SHP77 (cell line): ENCODE measurements at regions not wholly inside any gene's neighbourhood (a gene's known extent, or its start where the extent isn't known, plus 50 kb on each side); places are given as distances from the start of the nearest gene placed in this dataset.
"Not testable (repeated sequence)": the region's sequence is repeated elsewhere in the genome, so short reads cannot be mapped to it uniquely, and the experiment has no call there.

ENCODE experiments used
- DNase-seq, 2 experiments: peaks; one replicate each; lab custom pipeline; 2025; lab: John Stamatoyannopoulos, UW

DNA sequence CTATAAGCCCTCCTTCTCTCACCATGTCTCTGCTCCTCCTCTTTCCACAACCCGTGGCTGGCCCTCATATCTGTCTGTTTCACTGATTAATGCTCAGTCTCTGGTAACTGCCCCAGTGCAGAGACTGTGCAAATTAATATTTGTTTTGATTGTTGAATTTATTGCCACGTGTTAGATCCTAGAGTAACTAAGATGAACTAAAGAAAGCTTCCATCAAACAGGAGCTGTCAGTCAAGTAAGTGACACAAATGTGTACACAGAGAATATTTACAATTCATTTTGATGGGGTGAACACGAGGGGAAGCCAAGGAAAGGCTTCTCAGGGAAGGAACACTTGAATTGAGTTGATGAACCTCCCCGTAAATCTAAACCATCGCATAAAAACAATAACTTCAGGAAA, 182.5 kb downstream of the BAMBI start:
- DNase-seq: no peak

DNA sequence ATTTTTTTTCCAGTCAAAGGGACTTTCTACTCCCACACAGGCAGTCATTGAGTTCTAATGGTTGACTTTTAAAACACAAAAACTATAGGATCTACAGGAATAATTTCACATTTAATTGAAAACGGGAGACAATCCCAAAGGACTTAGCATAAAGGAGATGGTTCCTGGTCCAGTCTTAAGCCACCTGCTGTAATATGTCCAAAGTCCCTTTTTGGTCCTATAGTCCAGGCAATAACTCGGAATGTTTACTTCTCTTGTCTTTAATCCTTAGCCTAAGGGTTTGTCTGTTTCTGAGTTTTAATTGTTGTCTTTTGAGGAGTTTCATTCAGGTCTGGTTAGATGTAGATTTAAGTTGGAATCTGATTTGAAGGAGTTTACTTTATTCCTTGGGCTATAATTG, 184.9 kb downstream of the BAMBI start:
- DNase-seq: no peak

DNA sequence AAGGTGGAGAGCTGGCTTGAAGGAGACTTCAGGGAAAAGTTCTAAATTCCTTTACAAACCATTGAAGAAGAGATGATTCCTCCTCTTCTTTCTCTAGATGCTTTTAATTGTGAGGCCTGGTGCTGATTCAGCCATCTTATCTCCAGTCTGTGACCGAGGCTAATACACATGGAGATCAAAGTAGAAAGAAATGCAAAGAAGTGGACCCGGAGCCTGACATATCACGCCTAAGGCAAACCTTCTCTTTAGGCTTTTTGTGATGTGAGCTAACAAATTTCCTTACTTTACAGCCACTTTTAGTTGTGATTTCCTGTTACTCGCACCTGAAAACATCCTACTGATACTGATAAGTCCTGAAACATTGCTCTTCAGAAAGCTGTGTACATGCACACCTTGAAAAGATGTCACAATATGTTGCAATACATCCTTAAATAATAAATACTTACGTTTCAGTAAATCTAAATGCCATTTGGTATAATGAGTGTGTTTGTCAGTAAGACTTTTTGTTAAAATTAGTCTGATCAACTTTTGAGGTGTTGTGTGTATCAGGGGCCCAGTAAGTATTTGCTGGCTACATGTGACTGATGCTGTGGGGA, 192.4 kb downstream of the BAMBI start:
- DNase-seq: no peak

DNA sequence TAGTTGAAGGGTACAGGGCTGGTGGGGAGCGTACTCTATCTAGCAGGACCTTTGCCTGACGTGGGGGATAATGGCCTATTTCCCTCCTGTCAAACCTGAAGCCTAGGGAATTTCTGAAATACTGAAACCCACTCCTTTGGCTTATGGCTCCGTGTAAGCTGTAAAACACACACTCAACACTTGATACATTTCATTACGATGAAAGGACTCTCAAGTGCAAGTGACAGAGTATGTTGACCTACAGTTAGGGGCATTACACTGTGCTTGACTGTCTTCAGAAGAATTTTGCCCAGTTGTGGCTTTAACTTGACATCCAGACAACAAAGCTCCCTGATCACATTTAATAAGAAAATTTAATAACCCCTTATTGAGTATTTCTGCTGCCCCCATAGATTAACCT, 194.3 kb downstream of the BAMBI start:
- no peak for DNase-seq

DNA sequence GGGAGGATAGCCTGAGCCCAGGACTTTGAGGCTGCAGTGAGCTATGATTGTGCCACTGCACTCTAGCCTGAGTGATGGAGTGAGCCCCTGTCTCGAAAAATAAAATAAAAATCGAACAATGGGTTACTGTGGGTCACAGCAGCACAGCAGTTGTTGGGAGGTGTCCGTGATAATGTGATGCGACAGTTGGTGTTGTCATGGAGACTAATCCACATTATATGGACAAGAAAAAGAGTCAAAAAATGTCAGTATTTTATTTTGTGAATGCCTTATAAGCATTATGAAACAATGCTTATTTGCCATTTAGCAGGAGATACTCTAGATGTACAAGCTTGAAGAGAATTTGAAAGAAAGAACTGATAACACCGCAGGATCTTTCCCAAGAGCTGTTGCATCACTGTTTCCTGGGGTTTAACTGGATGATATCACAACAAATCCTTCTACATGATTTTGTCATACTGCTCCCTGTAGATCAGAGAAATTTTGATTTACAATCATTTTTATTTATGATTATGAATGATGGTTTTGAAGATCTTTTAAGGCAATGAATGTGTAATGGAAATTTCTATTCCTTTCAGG, 195.4 kb downstream of the BAMBI start:
- DNase-seq: no peak

DNA sequence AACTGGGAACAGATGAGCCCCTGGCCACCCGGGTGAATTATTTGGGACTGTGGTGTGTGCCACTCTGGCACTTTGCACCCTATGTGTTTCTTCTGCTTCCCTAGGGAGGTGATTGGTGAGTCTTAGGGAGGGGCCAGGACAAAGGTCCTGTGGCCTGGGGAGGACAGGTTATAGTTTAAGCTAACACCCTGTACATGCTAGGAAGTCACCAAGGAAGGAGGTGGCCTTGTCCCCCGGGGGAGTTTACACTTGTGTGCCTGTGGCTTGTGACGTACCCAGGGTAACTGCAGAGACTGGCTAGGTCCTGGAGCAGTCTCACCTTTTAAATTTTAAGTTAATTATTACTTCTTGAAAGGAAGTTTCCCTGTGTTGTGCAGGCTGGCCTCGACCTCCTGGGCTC, 196.2 kb downstream of the BAMBI start:
- no peak for DNase-seq

DNA sequence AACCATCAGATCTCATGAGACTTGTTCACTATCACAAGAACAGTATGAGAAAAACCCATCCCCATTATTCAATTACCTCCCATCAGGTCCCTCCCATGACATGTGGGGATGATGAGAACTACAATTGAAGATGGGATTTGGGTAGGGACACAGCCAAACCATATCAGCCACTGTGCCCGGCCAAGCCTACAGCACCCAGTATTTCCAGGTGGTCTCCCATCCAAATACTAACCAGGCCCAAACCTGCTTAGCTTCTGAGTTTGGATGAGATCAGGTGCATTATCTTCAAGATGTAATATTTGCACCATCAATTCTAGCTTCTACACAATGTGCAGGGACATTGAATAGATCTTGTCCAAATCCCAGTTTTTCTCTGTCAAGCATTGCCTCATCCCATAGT, 196.9 kb downstream of the BAMBI start:
- no peak for DNase-seq

DNA sequence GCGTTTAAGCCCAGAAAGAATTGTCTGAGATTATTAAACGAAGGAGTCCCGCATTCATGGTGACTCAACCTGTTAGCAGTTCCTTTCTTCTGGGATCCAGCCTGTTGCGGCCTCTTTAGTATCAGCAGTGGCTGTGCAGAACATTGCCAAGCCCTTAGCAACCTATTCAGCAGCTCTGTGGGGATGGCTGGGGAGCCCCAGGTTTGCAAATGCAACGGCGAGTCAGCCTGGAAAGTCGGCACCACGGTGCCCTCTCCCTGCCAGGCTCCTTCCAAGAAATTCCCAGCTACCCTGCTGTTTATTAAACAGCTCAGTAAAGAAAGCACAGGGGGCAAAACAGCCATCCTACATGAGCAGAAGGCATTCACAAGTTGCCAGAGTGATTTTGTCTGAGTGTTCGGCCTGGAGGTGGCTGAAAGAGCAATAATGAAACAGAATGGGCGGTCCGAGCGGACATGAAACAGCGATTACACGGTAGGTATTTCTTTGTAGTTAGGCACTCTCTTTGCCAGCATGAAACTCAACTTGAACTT, 198.3 kb downstream of the BAMBI start:
- no peak for DNase-seq

DNA sequence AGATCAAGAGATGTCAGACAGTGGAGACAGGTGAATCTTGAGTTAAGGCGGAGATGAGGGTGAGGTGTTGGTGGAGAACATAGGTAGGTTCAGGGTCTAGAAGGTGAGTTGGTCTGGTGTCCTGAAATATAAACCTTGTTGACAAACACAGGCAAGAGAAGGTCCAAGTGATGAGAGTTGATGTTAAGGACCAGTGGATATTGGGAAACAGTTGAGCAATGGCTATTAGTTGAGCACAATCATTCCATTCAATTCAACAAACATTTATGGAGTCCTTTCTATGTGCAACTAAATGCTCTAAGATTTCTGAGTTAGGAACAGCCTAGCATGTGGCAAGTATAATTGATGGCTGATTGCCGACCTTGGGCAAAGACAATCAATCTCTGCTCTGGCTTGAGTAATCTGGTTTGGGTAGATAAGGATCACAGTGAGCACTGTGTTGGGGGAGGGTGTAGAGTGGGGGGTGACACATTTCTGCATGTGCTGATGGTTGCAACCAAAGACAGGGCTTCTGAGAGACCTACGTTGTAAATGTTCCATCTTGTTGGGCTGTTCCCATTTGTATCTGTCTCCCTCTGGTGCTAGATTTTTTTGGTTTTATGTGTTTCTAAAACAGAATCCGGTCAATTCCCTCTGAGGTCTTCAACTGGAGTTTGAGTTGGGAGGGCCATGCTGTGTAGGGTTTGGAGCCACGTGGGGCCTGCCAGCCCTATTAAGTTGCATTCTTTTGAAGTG, 201.1 kb downstream of the BAMBI start:
- DNase-seq: no peak

DNA sequence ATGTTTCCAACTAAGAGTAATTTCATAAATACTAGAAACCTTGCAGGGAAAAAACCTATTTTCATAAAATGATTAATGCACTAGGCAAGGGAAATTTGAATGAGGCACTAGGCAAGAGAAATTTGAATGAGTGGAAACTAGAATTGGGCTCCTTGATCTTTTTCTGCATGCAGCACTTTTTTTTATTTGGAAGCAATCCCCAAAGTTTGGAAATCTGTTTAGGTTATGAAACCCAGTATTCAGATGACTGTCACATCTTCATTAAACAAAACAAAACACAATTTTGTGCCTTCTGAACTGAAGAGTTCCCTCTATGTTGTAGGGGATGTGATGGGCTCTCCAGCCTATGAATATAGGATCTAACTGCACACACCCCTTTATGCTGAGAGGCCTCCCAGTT, 201.9 kb downstream of the BAMBI start:
- DNase-seq: no peak

DNA sequence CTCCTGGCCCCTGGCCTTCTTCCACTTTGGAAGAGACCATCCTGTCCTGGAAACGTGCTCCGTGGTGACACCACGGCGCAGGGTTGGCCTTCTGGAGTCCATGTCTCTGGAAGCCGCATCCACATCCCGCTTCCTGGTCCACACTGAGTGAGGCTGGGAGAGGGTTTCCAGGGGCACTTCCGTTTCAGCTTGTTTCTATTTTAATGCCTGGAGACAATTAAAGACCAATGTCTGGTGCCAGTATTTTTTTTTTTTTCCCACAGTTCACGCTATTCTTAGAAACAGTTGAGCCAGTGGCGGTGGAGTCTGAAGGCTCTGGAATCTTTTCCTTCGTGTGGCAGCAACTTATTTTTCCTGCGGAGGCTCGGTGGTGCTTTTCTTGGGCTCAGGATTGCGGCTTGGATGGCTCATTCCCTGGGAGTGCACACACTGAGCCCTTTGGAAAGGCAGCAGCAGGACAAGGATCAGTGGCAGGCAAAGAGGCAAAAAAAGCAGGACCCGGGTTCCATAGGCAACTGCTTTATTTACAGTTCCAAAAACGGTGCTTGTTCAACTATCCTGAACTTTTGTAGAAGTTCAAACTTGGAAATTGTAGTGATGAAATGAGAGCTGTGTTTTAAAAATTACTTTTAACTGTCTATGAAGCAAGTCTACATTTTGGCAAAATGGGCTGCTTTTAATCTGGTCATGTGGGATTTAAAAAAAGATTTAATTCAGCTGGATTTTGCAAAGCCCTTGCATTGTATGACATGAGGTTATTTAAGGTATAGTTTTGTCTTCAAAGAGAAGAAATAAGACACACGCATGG, 202.8 kb downstream of the BAMBI start:
- DNase-seq: no peak

DNA sequence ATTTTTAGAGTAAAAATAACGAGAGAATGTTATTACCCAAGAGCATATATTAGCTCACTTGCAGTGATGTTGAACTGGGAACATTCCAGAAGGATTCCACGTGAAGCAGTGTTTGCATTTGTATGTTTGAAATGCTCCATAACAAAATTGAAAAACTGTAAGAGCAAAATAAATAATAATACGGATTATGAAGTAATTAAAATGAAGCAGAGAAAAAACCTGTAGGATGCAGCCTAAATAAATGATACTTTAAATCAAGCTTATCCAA, 203.3 kb downstream of the BAMBI start:
- no peak for DNase-seq

DNA sequence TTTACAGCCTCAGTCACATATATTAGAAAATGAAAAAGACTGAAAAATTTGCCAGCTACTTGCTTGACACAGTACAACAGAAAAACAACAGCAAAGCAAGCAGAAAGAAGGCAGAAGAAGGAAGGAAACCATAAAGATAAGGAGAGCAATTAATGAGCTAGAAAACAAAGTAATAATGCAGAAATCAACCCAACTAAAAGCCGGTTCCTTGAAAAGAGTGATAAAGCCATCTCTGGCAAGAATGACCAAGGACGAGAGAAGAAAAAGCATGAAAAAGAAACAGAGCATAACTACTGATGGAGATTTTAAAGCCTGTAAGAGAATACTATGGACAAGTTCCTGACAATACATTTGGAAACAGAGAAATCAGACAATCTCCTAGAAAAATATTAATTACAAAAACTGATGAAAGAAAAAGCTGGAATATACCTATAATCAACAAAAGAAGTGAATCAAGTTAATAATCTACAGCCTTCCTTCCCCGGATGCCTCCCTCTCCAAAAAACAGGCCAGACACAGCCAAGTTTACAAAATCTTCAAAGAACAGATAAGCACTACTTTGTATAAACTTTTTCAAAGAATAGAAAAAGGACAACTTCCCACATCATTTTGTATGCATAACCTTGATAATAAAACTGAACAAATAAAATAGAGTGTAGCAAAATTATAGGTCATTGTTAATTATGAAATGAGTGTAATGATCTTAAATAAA, 204.0 kb downstream of the BAMBI start:
- DNase-seq: no peak

DNA sequence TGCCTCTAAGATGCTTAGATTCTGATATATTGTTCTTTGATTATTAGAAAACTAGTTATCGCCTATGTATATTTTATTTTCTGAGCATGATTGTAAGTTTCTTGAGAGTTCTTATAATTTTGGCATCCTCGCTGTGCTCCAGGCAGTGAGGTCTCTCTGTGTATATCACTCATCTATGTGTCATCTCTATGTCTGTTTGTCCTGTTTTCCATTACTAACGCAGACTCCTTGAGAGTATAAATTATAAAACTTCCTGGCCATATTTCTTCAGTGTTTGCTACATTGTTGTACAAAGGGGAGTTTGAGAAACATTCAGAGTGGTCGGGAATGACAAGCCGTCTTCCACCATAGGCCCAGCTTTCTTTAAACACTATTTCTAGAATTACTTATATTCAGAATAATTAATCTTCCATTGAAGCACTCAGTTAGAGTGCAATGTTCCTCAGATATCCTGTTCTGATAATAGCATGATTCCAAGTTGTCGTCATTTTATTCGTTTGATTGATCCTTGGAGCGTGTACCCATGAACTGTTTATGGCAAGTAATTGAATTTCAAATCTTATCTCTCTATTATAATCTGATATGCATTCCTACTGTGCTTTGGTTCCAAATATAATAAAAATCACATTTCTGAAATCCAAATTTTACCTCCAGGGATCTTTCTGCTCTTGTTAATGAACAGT, 206.6 kb downstream of the BAMBI start:
- no peak for DNase-seq

DNA sequence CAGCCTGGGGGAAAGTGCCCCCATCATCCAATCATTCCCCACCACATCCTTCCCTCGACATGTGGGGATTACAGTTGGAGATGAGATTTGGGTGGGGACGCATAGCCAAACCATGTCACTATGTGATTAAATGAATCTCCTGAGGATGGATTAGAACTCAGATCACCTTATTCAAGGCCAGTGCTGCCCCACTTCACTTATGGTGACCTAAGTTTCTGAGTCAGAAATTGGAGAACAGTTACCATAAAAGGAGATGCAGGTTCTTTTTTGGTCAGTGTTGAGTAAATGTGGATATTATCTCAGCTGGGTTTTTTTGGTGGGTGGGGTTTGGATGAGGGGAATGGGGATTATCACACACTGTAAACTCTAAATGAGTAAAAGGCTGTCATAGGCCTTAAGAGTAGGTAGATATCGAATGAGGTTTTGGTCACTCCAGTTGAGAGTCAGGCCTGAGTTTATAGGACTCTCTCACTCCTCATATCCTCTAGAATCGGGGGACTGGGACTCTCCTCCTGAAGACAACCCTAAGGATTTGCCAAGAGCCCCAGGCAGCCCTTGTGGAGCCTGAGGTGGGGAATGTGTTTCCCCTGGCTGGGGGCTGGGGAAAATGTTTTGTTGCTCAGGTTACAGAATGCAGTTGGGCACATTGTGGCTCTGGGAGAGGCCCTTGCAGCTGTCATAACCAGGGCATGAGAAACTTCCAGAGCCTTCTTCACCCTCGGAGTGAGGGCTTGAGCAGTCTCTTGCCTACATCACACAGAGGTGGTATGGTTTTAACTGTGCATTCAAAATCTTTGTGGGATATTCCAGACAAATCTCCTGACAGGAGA, 213.0 kb downstream of the BAMBI start:
- no peak for DNase-seq

DNA sequence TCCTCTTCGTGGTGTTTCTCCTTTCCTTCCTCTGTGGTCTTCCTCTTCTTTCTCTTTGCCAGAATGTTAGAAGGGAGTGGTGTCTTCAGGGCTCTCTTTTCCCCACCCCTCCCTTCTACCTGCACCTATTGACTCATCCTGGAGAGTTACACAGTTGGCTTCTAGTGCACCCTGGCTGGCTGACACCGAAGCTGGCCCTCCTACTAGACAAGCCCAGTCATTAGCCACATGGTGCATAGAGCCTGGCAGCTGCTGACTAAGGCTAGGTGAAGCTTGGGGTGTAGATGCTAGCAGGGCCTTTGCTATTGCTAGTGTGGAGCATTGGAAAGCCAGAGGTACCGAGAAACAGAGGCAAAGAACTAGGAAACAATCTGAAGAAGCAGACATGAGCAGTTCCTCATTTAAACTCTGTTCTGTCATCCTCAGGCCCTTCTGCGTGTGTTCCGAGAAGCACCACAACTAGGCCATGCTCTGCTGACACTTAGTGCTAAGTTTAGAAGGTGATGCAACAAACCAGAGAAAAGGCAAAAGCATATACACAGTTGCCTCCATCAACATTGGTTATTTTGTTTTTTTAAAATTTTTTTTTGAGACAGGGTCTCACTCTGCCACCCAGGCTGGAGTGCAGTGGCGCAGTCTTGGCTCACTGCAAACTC, 213.9 kb downstream of the BAMBI start:
- no peak for DNase-seq

DNA sequence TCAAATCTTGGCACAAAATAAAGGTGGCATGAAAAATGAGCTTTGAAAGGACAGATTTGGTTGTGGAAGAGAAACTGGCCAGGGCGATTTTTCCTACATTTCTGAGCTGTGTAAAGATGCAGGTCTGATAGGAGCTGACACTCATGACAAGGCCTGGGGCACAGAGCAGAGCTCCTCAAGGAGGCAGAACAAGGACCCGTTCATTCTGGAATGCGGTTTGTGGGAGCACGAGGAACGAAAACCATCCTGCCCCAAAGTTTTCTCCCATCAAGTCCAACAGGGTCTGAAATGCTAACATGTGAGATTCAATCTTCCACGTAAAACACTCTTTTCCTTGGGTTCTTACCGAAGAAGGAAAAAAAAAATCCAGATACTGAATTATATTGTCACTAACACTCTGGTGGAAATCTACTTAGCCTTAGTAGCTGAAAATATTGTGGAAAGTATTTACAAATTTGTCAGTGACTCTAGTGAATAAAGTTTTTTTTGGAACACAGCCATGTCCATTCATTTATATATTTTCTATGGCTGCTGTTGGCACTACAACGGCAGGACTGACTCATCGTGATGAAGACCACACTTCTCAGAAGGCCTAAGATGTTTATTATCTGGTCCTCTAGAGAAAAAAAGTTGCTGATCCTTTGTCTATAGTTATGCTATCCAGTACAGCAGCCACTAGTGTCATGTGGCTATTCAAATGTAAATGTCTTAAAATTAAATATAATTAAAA, 215.7 kb downstream of the BAMBI start:
- DNase-seq: no peak

DNA sequence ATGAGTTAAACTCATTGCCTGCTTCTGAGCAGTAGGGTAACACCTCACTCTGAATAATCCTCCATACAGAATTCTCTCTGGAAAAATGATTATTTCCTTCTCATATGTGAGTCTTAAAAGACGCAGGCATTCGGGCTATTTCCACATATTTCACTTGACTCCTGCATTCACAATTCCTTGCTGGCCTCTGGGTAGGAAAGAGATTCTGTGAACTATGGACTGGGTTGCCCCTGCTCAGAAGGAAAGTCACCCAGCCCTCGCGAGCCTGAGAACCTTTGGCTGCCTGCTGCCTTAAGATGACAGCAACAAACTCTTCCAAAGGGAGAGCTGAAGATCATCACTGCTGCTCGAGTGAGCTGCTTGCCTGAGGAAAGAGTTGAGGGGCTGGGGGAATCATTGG, 216.8 kb downstream of the BAMBI start:
- no peak for DNase-seq

DNA sequence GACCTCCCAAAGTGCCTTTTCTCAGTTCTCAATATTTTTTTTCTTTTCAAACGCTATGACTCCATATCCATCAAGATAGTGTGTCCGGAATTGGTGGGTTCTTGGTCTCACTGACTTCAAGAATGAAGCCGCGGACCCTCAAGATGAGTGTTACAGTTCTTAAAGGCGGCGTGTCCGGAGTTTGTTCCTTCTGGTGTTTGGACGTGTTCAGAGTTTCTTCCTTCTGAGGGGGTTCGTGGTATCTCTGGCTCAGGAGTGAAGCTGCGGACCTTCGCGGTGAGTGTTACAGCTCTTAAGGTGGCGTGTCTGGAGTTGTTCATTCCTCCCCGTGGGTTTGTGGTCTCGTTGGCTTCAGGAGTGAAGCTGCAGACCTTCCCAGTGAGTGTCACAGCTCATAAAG, 218.3 kb downstream of the BAMBI start:
- not testable (repeated sequence) for DNase-seq
